ENCODE measurements at regions not wholly inside any gene's neighbourhood (a gene's known extent, or its start where the extent isn't known, plus 50 kb on each side); places are given as distances from the start of the nearest gene placed in this dataset.
"Not testable (repeated sequence)": the region's sequence is repeated elsewhere in the genome, so short reads cannot be mapped to it uniquely, and the experiment has no call there.

GRCh38 chr2:236981701-236982485, 103.8 kb upstream of the COPS8 start:
- DNase-seq: no peak

GRCh38 chr2:236982693-236983455, 102.8 kb upstream of the COPS8 start:
- DNase-seq: no peak

DNA sequence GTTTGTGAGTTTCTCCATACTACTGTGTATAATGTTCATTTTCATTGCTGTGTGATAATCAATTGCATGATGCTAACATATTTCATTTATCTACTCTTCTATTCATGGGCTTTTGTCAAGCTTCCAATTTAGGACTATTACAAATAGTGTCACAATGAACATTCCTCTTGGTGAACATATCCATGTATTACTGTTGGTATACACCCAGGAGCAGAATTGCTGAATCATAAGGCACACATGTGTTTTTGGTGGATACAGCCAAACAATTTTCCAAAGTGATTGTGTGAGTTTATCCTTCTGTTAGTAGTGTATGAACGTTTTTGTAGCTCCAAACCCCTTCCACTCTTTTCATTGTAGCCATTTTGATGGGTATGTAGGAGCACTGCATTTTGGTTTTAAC, 101.6 kb upstream of the COPS8 start:
- no peak for DNase-seq

GRCh38 chr2:236985761-236986339, 99.8 kb upstream of the COPS8 start:
- no peak for DNase-seq

DNA sequence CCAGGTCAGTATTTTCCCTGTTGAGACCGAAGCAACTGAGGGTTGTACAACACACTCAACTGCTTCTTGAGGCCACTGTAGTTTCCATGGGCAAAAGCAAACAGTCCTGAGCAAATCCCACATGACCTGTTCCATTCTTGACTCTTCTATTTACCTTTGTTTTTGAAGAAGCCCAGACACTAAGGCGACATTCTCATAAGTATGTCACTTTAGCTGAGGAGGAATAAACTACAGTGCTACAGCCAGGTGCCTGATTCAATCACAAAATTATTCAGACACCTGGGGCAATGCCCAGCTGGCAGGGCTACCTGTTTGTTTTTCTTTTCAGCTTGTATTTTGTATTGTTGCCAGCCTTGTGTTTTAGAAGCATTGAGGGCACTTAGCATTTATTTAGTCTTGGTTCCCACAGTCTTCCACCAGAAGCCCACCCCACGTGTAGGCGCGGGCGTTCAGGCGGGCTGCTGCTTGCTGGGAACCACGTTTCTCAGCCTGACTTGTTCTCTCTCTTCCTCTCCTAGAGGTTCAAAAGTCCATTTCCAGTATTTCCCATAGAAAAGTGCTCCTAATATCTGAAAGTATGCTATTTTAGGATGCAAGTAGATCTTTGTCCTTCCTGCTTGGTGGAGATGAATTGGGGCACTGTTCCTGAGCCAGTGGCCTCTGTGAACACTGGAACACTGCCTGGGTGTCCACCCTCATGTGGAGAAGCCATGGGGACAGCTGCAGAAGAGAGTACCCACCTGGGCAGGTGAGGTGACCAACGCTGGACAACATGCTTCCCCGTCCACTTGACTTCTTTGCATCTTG, 99.0 kb upstream of the COPS8 start:
- DNase-seq: peak; percentile 68

- no peak for DNase-seq
These were observed 97.5 kb upstream of the COPS8 start for GRCh38 chr2:236988216-236988615.

DNA sequence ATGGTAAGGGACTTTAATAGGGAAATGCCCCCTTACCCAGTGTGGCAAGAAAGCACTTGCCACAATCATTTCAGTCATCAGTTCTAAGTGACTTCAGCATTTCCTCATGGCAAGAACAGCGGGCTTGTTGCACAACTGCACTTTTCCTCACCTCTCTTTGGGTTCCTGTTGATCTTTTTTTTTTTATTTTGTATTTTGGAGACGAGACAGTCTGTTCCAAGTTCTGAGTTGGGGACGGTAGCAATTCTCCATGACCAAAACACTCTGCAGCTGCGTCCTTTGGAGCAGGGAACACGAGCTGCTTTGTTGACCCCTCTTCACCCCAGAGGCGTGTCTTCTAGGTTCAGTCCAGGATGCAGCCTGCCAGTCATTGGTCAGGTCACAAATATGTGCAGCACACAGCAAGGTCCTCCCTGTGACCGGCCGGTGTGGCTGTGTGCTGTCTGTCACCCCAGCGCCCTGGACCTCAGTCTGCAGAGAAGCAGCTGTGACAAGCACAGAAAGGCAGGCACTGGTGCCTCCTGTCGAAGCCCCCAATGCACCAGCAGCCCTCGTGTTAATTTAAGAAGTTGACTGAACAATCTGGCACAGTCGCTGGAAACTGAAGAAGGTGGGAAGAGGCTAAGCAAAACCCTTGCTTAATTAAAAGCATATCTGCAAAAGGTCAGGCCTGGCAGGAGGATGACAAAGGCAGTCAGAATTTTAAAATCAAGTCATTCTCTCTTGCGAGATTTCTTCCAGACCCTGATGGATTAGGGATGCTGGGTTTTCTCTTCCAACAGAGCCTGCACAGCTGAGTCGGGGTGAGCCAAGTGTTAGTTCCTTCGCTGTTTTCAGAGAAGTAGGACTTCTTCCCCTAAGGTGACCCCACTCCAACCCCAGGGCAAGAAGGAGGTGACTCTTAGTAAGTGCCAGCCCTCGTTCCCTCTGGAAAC, 96.7 kb upstream of the COPS8 start:
- no peak for DNase-seq

GRCh38 chr2:236990552-236990951, 95.1 kb upstream of the COPS8 start:
- DNase-seq: no peak

GRCh38 chr2:236991874-236992273, 93.8 kb upstream of the COPS8 start:
- no peak for DNase-seq

GRCh38 chr2:236993286-236993685, 92.4 kb upstream of the COPS8 start:
- DNase-seq: no peak

DNA sequence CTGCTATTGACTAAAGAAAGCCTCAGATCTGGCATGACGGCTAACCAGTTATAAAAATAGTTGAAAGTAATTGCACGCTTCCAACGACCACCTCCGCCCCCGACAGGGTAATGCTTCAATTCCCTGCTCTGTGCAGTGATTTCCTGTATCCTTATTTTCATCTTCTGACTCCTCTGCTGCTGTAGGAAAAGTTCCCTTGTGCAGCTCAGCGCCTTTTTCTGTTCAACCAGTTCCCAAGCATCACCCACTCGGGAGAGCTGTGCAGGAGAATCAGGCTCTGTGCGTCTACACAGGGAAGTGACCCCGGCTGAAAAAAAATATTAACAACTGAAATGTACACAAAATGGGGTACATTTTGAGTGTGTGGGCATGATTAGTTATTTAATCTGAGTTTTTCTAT, 91.3 kb upstream of the COPS8 start:
- no peak for DNase-seq

DNA sequence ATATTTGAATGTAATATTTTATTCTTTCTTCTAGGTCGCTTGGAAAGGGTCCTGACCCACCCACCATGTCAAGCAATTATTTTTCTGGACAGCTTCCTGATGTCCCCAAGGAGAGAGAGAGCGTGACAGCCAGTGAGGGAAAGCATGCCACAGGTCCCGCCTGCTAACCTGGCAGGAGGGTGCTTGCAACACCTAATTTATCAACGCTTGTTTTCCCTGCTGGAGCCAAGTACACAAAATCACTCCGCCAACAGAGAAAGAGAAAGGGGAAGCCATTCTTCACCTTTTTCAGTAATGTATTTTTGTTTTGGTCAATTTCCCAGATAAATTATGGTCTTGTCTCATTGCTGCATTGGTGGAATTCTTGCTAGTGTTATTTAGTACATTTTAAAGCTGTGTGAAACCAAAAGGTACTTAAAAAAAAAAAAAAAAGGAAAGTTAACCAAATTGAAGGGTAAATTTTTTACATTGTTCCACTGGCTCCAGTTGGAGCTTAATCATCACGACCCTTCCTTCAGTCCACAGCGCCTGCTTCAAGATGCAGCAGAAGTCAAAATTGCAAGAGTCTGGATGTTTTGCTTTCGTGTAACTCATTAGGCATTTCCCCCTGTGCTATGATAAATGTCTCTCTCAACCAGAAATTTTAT, 88.5 kb upstream of the COPS8 start:
- DNase-seq: peak; percentile 75

GRCh38 chr2:236998236-236998635, 87.5 kb upstream of the COPS8 start:
- peak; percentile 55 for DNase-seq

DNA sequence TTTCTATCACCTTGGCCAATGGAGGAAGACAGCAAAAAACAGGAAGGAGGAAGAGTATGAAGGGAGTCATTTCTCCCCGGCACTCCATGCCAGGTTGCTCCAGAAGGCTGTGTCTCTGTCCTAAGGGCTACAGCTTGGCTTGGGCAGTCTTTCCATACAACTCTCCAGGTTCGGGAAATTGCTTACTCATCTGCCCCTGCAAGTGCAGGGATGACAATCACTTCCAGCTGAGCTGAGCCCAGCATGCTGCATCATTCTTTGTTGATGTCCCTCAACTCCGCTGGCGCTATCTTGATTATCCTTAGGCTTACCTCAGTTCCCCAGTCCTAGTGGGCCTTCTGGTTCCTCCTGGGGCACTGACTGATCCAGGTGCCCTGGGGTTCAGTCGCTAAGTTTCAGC, 86.9 kb upstream of the COPS8 start:
- DNase-seq: no peak

- DNase-seq: no peak
These were observed 85.2 kb upstream of the COPS8 start for GRCh38 chr2:237000481-237000880.

DNA sequence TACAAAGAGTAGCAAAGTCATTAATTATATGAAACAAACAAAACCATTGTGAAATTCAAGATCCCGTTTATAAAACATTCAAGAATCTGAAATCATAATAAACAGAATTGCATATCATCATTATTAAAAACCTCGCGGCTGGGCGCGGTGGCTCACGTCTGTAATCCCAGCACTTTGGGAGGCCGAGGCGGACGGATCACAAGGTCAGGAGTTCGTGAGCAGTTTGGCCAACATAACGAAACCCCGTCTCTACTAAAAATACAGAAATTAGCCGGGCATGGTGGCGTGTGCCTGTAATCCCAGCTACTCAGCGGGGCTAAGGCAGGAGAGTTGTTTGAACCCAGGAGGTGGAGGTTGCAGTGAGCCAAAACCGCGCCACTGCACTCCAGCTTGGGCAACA, 80.3 kb upstream of the COPS8 start:
- not testable (repeated sequence) for DNase-seq

DNA sequence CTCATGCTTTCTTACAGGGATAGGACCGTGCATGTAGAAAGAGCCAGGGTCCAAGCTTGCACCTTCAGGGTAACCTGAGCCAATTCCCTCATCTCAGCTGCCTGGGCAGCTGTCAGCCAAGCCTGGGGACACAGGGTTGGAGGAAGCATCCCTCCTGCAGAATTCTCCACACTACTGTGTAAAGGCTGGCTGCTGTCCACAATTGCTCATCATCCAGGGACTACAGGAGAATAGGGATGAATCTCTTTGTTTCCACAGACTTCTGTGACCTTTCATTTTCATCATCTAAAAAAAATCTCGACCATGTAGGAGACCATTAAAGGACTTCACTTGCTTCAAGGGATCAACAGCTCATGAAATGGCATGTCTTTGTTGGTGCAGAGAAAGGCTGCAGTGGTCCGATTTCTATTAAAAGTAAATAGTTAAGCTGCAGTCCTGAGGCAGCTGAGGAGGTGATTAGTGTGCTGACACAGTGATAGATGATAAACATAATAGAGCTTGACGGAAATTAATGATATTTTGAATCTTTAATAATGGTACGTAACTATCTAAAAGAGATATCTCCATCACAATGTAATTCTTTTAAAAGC, 74.4 kb upstream of the COPS8 start:
- DNase-seq: no peak

GRCh38 chr2:237012004-237012403, 73.7 kb upstream of the COPS8 start:
- DNase-seq: no peak

DNA sequence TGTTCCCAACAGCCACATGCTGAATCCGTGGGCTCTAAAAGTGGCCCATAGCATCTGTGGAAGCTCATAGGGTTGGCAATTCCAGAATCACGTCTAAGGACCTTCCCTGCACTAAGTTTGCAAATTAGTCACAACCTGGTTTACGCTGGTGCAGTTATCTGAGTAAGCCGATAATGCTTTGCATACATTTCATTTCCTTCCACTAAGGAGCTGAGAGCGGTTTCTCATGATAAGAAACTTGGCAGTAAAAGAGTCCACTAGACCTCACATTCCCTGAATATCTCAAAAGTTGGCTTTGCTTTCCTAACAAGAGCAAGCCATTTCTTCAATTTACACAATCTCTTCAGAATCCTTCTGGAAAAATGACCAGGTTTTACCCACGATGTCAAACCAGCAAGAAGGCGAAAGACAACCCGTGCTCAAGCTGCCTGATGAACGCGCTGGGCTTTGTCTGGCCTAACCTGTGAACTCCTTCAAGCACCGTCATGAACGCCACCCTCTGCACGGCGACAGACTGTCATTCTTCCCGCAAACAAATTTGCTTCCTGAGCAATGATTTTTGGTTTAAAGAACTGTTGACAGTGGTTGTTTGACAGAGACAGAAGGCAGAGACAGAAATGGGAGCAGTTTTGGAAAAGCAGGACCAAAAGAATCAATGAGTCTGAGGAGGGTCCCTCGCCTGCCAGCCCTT, 73.0 kb upstream of the COPS8 start:
- DNase-seq: no peak

- DNase-seq: no peak
These were observed 69.4 kb upstream of the COPS8 start for GRCh38 chr2:237016121-237016915.
